HCT116 (cell line): ENCODE measurements at regions not wholly inside any gene's neighbourhood (a gene's known extent, or its start where the extent isn't known, plus 50 kb on each side); places are given as distances from the start of the nearest gene placed in this dataset.

Source experiments
- ATAC-seq: fragments of 200-7000 bp; cut with Tn5 transposase; 2 replicates; pipeline ENCODE4 v1.9.1; 2020; ENCODE audit warnings: mild to moderate bottlenecking, moderate library complexity
- BruUV-seq: library from RNA; stranded (reverse); fragments of 400-500 nt; replicated peaks from 2 replicates; lab custom pipeline; 2021; lab: Mats Ljungman, UMichigan
- CTCF ChIA-PET: fragments of 300-600 bp; sonication (Branson Sonifier 250); formaldehyde crosslinking; loops from one replicate; lab custom pipeline; 2021; ENCODE audit warnings: antibody characterized with exemption; lab: Charles Lee
- POLR2A ChIA-PET: fragments of 300-600, 350-600 bp; sonication (Branson Sonifier 250); formaldehyde crosslinking; loops from one replicate; lab custom pipeline; 2021; ENCODE audit warnings: antibody characterized with exemption; lab: Charles Lee
- RAD21 ChIA-PET, 2 experiments: fragments of 300-600 bp; sonication (Branson Sonifier 250); formaldehyde crosslinking; loops; one replicate each; lab custom pipeline; 2023; ENCODE audit warnings: low total read pairs in 2 of 2; ENCODE audit not compliant: uncharacterized antibody in 2 of 2, unreplicated experiment in 2 of 2, low non-redundant PET in 1 of 2; lab: Charles Lee
- DNase-seq: peaks from one replicate; pipeline ENCODE4 v3.0.0-alpha.2; 2010; ENCODE audit warnings: low read depth, low spot score
- H2AFZ ChIP-seq: fragments of 200-600 bp; shearing (Covaris generic), sonication (generic); 2 replicates; pipeline ENCODE4 v1.6.1; 2017; ENCODE audit warnings: low read depth, mixed run types, mixed read lengths, antibody characterized with exemption, low read length; ENCODE audit not compliant: poor library complexity, severe bottlenecking
- H3K27ac ChIP-seq: 2 replicates; pipeline ENCODE4 v1.5.1; 2012; ENCODE audit warnings: low read depth, low read length
- H3K27me3 ChIP-seq: fragments of 200-600 bp; sonication (generic); 2 replicates; pipeline ENCODE4 v1.6.1; 2016; ENCODE audit warnings: mixed run types, low read length, mixed read lengths; ENCODE audit not compliant: insufficient read depth
- H3K36me3 ChIP-seq, 2 experiments: fragments of 200-500 bp in 1 of 2; fragments of 200-600 bp in 1 of 2; sonication (Bioruptor generic) in 1 of 2; sonication (generic) in 1 of 2; 2 replicates each; pipeline versions ENCODE4 v1.5.1 to v1.6.1; 2014 to 2016; ENCODE audit warnings: low read length in 2 of 2, inconsistent platforms in 1 of 2, mixed read lengths in 1 of 2, mixed run types in 1 of 2; ENCODE audit not compliant: insufficient read depth in 2 of 2, control insufficient read depth in 1 of 2
- H3K4me1 ChIP-seq, 2 experiments: fragments of 200-600 bp in 1 of 2; sonication (generic) in 1 of 2; 2 replicates each; pipeline versions ENCODE4 v1.5.1 to v1.6.1; 2012 to 2017; ENCODE audit warnings: low read length in 2 of 2, inconsistent platforms in 1 of 2, mild to moderate bottlenecking in 1 of 2, mixed read lengths in 1 of 2, mixed run types in 1 of 2, moderate library complexity in 1 of 2; ENCODE audit not compliant: insufficient read depth in 2 of 2, control insufficient read depth in 1 of 2
- H3K4me2 ChIP-seq: fragments of 200-600 bp; sonication (generic); 2 replicates; pipeline ENCODE4 v1.6.1; 2017; ENCODE audit warnings: mixed run types, low read length, mixed read lengths
- H3K4me3 ChIP-seq, 2 experiments: fragments of 200-600 bp in 1 of 2; sonication (generic) in 1 of 2; replicated peaks in 1 of 2; 2 replicates each; pipeline ENCODE4 v1.5.1; 2011 to 2016; ENCODE audit warnings: low read length in 2 of 2, control low read depth in 1 of 2, low read depth in 1 of 2, mild to moderate bottlenecking in 1 of 2, mixed read lengths in 1 of 2, mixed run types in 1 of 2
- H3K79me2 ChIP-seq: fragments of 200-600 bp; sonication (generic); 2 replicates; pipeline ENCODE4 v1.6.1; 2017; ENCODE audit warnings: mild to moderate bottlenecking, mixed run types, low read length, moderate library complexity, mixed read lengths; ENCODE audit not compliant: insufficient read depth
- H3K9ac ChIP-seq: fragments of 200-600 bp; sonication (generic); 2 replicates; pipeline ENCODE4 v1.6.1; 2016; ENCODE audit warnings: low read length, mixed read lengths
- H3K9me2 ChIP-seq: fragments of 200-600 bp; sonication (generic), shearing (Covaris generic); 2 replicates; pipeline ENCODE4 v1.6.1; 2017; ENCODE audit warnings: mixed run types, mild to moderate bottlenecking, moderate library complexity; ENCODE audit not compliant: insufficient read depth
- H3K9me3 ChIP-seq, 2 experiments: fragments of 200-500 bp in 1 of 2; fragments of 200-600 bp in 1 of 2; sonication (Bioruptor generic) in 1 of 2; sonication (generic) in 1 of 2; 2 replicates each; pipeline ENCODE4 v1.6.1; 2014 to 2017; ENCODE audit warnings: low read length in 2 of 2, mixed read lengths in 2 of 2, inconsistent platforms in 1 of 2, low read depth in 1 of 2, mild to moderate bottlenecking in 1 of 2, mixed run types in 1 of 2, moderate library complexity in 1 of 2; ENCODE audit not compliant: control insufficient read depth in 1 of 2, insufficient read depth in 1 of 2
- H4K20me1 ChIP-seq: fragments of 200-600 bp; sonication (generic), shearing (Covaris generic); 2 replicates; pipeline ENCODE4 v1.6.1; 2017; ENCODE audit warnings: mixed run types, mild to moderate bottlenecking, moderate library complexity; ENCODE audit not compliant: insufficient read depth
- ATF3 ChIP-seq: IDR thresholded peaks from 2 replicates; pipeline ENCODE4 v1.6.1; 2012
- CBX3 ChIP-seq: IDR thresholded peaks from 2 replicates; pipeline ENCODE4 v1.6.1; 2012; ENCODE audit warnings: low read depth
- CEBPB ChIP-seq: IDR thresholded peaks from 2 replicates; pipeline ENCODE4 v1.6.1; 2012; ENCODE audit warnings: low read depth
- CTCF ChIP-seq, 3 experiments: fragments of 200-600 bp in 1 of 3; sonication (generic) in 1 of 3; IDR thresholded peaks in 2 of 3; conservative IDR thresholded peaks in 1 of 3; 2 replicates each; pipeline ENCODE4 v1.5.1; 2012 to 2017; ENCODE audit warnings: low read depth in 2 of 3, low read length in 2 of 3, antibody characterized with exemption in 1 of 3, borderline replicate concordance in 1 of 3, control low read depth in 1 of 3, mild to moderate bottlenecking in 1 of 3, mixed read lengths in 1 of 3, mixed run types in 1 of 3, moderate library complexity in 1 of 3; ENCODE audit not compliant: insufficient read depth in 1 of 3
- EGR1 ChIP-seq: IDR thresholded peaks from 2 replicates; pipeline ENCODE4 v1.6.1; 2012; ENCODE audit warnings: low read depth
- ELF1 ChIP-seq: IDR thresholded peaks from 2 replicates; pipeline ENCODE4 v1.6.1; 2012; ENCODE audit warnings: low read depth, borderline replicate concordance
- EZH2 ChIP-seq: fragments of 200-600 bp; sonication (generic); IDR thresholded peaks from 2 replicates; pipeline ENCODE4 v1.6.1; 2017; ENCODE audit warnings: antibody characterized with exemption, mixed run types
- EZH2phosphoT487 ChIP-seq: fragments of 200-600 bp; IDR thresholded peaks from 2 replicates; pipeline ENCODE4 v1.6.1; 2018; ENCODE audit warnings: antibody characterized with exemption, borderline replicate concordance
- FOSL1 ChIP-seq: IDR thresholded peaks from 2 replicates; pipeline ENCODE4 v1.6.1; 2012; ENCODE audit warnings: low read depth
- MAX ChIP-seq: IDR thresholded peaks from 2 replicates; pipeline ENCODE4 v1.6.1; 2012
- RAD21 ChIP-seq: IDR thresholded peaks from 2 replicates; pipeline ENCODE4 v1.6.1; 2012; ENCODE audit warnings: low read depth, mild to moderate bottlenecking
- REST ChIP-seq: IDR thresholded peaks from 2 replicates; pipeline ENCODE4 v1.6.1; 2012; ENCODE audit warnings: low read depth
- SP1 ChIP-seq: IDR thresholded peaks from 2 replicates; pipeline ENCODE4 v1.6.1; 2012; ENCODE audit warnings: low read depth
- SRF ChIP-seq: IDR thresholded peaks from 2 replicates; pipeline ENCODE4 v1.6.1; 2012; ENCODE audit warnings: low read depth
- TCF7L2 ChIP-seq: IDR thresholded peaks from 2 replicates; pipeline ENCODE4 v1.7.0; 2011; ENCODE audit warnings: borderline replicate concordance, inconsistent platforms; ENCODE audit not compliant: insufficient read depth, insufficient read length; ENCODE audit errors: extremely low read depth
- YY1 ChIP-seq: IDR thresholded peaks from 2 replicates; pipeline ENCODE4 v1.6.1; 2011; ENCODE audit warnings: low read length, low read depth, moderate library complexity, mild to moderate bottlenecking; ENCODE audit not compliant: insufficient replicate concordance; ENCODE audit errors: extremely low read depth
- ZBTB33 ChIP-seq: IDR thresholded peaks from 2 replicates; pipeline ENCODE4 v1.6.1; 2011; ENCODE audit warnings: mild to moderate bottlenecking, low read length, moderate library complexity; ENCODE audit not compliant: insufficient replicate concordance; ENCODE audit errors: extremely low read depth
- intact Hi-C: fragments of 100-400 bp; cut with micrococcal nuclease; formaldehyde crosslinking; loops from 2 replicates; pipeline ENCODE4 v1.10.0; 2022

GRCh38 chr2:116132833-116133232 lies 1681.7 kb upstream of the DDX18 start (continued):
- no peak for TF ChIP-seq ATF3

- DNase-seq (no peak), ATAC-seq (no peak)
- Histone ChIP-seq H3K36me3 (no peaks in the 10 kb centered on the region), H3K4me2 (no peak overlapping the region), H3K27ac (no peak overlapping the region), H3K9me2 (no peaks in the 10 kb centered on the region), H4K20me1 (no peaks in the 10 kb centered on the region), H3K9me3 (peaks cover 11 to 29% of the 10 kb centered on the region in 2 experiments; a peak in 3 of 4 replicates), H3K27me3 (no peaks in the 10 kb centered on the region), H3K9ac (no peak overlapping the region), H3K4me1 (no peaks in the 10 kb centered on the region), H2AFZ (no peak overlapping the region), H3K79me2 (no peaks in the 10 kb centered on the region), H3K4me3 (no peak overlapping the region)
- POLR2A ChIA-PET = no interaction called here
- RAD21 ChIA-PET = no interaction called here
- intact Hi-C loops = no loop called here
- CTCF ChIA-PET = no interaction called here
- no TSS peak for BruUV-seq
- no peak for TF ChIP-seq CEBPB
- TF ChIP-seq EZH2 = no peak
- TF ChIP-seq SRF = no peak
- TF ChIP-seq SP1 = no peak
- no peak for TF ChIP-seq EGR1
- no peak for TF ChIP-seq EZH2phosphoT487
- TF ChIP-seq FOSL1 = no peak
- TF ChIP-seq TCF7L2 = no peak
- no peak for TF ChIP-seq CTCF (IDR thresholded peaks at IDR 0.05 in 2 of 3, conservative IDR thresholded peaks at IDR 0.05 in 1 of 3; ENCODE audit: borderline replicate concordance in 1 of 3, insufficient read depth in 1 of 3, low read depth in 2 of 3, low read length in 2 of 3)
- no peak for TF ChIP-seq CBX3
- TF ChIP-seq ELF1 = no peak
- TF ChIP-seq MAX = no peak
- TF ChIP-seq YY1 = no peak
- TF ChIP-seq ATF3 = no peak
- no peak for TF ChIP-seq RAD21
- TF ChIP-seq REST = no peak
- TF ChIP-seq ZBTB33 = no peak
These were observed 1681.0 kb upstream of the DDX18 start for GRCh38 chr2:116133381-116133942.
